ENCODE measurements at regions not wholly inside any gene's neighbourhood (a gene's known extent, or its start where the extent isn't known, plus 50 kb on each side); places are given as distances from the start of the nearest gene placed in this dataset.

DNA sequence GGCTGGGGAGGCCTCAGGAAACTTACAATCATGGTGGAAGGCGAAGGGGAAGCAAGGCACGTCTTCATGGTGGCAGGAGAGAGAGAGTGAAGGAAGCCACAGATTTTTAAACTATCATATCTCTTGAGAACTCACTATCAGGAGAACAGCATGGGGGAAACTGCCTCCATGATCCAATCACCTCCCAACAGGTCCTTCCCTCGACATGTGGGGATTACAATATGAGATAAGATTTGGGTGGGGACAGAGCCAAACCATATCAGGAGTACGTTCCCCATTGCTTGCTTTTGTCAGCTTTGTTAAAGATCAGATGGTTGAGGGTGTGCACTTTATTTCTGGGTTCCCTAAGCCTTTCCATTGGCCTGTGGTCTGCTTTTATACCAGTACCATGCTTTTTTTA is 53.7 kb upstream of the E2F8 start:
- Histone ChIP-seq H3K36me3 (ENCODE audit: insufficient read depth, low read length) (no peaks in the 10 kb centered on the region), H3K9me3 (ENCODE audit: low read length) (no peaks in the 10 kb centered on the region), H3K27me3 (ENCODE audit: insufficient read depth, low read length) (peaks cover 21% of the 10 kb centered on the region), H3K4me3 (ENCODE audit: low read length) (no peak overlapping the region), H2AFZ (ENCODE audit: low read depth, low read length) (no peak overlapping the region), H3K4me1 (ENCODE audit: insufficient read depth, low read length) (peaks cover 16% of the 10 kb centered on the region)

DNA sequence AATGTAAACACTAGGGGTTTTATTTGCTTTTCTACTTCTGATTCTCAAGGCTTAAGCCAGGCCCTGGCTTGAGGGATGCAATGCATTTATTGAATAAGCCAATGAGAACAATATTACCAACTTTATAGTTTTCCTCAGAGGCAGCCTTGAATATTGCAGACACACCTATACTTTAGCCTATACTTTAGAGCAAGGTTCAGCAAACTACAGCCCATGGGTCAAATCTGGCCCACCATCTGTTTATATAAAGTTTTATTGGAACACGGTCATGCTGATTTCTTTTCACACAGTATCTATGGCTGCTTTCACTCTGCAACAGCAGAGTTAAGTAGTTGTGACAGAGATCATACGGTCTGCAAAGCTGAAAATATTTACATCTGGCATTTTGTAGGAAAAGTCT is 50.3 kb upstream of the E2F8 start:
- H3K4me3 ChIP-seq (ENCODE audit: low read length) = no peak overlapping the region
- H3K9me3 ChIP-seq (ENCODE audit: low read length) = no peaks in the 10 kb centered on the region
- no peaks in the 10 kb centered on the region for H3K36me3 ChIP-seq (ENCODE audit: insufficient read depth, low read length)
- peaks cover 3% of the 10 kb centered on the region for H3K4me1 ChIP-seq (ENCODE audit: insufficient read depth, low read length)
- no peak overlapping the region for H2AFZ ChIP-seq (ENCODE audit: low read depth, low read length)
- H3K27me3 ChIP-seq (ENCODE audit: insufficient read depth, low read length) = peaks cover 19% of the 10 kb centered on the region

All from neuron (in vitro differentiated cells).